GM12874 (cell line): ENCODE measurements at regions not wholly inside any gene's neighbourhood (a gene's known extent, or its start where the extent isn't known, plus 50 kb on each side); places are given as distances from the start of the nearest gene placed in this dataset.

Experiments
- CTCF ChIP-seq: IDR thresholded peaks from 2 replicates; pipeline ENCODE4 v1.5.1; 2011; ENCODE audit warnings: low read depth, mild to moderate bottlenecking, control low read depth, low read length, moderate library complexity; ENCODE audit not compliant: insufficient read depth

- no peak for TF ChIP-seq CTCF
These were observed 91.2 kb upstream of the ANO4 start for GRCh38 chr12:100703337-100703736.

- TF ChIP-seq CTCF, result no peak
These were observed 90.7 kb upstream of the ANO4 start for GRCh38 chr12:100703868-100704267.

DNA sequence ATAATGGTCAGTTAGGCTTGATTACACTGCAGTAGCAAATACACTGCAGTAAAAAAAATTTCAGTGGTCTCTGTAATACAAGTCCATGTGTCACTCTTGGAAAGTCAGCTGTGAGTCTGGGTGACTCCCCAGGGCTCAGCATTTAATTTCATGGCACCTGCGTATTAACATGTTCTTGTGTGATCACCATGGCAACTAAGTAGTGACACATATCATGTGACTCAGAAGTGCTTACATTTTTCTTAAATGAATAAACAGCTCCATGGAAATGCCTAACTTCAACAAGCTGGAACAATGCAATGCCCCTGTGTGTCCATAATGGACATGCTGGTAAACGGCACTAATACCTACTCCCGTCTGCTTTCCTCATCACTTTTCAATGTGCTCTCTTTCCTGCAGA is 88.5 kb upstream of the ANO4 start:
- no peak for TF ChIP-seq CTCF

- no peak for TF ChIP-seq CTCF
These were observed 86.0 kb upstream of the ANO4 start for GRCh38 chr12:100708591-100708990.

DNA sequence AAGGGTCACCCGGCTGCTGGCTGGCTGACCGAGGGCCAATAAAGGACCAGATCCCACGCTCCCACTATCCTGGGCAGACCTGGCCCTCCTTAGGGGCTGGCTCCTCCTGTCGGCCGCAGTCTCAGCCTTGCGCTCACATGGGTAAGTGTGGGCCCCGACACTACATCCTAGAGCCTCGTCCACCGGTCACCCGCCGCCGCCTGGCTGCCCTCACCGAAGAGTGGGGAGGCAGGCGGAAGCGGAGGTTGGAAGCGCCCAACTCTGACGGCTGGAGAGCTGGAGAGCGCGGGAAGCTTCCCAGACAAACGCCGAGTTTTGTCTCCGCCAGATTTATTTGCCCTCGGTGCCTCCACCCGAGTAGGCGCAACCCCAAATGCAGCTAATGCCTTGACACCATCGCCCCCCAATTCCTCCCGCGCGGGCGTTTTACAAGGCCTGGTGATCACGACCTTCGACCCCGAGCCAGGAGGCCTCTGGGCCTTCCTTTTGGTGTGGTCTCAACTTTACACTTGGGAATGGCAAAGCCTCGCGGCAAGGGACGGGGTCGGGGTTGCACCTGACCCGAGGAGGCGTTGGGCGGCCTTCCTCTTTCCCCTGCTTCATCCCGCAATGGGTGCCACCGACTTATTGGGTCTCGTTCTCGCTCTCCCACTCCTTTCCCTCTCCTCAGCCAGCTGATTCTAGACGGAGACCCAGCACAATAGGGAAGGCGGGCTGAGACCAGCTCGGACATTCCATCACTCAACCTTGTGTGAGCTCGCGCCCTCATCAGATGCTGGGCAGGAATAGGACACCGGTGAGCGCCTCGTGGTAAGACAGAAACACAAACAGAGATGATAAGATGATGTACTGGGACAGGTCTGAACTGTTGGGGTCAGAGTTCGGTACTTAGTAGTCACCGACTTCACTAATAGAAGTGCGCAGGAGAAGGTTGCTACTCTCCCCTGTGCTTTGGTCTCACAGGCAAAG is 78.3 kb upstream of the ANO4 start:
- TF ChIP-seq CTCF, result no peak

DNA sequence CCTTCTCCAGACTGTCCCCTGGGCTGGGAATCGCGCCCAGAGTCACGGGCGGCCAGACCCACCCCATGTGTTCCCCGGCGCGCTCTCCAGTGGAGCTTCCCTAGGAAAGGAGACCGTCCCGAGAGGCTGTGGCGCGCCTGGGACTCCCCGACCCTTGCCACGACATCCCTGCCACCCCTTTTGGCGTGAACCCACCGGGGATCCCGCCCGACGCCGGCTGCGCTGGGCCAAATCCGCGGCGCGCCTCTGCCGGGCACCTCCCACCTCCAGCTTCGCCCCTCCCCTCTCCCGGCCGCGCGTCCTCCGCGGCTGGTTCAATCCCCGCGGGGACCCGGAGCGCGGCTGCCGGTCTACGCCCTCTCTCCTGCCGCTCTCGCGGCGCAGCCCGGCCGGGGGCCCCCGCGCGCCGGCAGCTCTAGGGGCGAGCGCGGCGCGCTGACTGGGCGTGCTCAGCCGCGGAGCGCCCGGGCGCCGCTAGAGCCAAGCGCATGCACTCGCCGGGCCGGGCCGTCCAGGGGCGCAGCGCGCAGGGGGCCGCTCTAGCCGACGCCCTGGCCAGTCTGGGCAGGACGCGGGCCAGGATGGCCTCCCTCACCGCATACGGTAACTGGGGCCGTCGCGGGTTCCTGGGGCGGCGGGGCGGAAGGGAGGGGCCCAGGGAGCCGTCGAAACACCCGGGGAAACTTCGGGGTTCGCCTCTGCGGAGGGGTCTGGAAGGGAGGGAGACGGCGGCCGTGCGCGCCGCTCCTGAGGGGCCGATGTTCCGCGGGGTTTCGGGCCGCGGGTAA is 77.4 kb upstream of the ANO4 start:
- no peak for TF ChIP-seq CTCF

GRCh38 chr12:100717733-100718067 is 76.9 kb upstream of the ANO4 start:
- TF ChIP-seq CTCF, result no peak
